H1 (cell line): ENCODE measurements at regions not wholly inside any gene's neighbourhood (a gene's known extent, or its start where the extent isn't known, plus 50 kb on each side); places are given as distances from the start of the nearest gene placed in this dataset.

Experiments
- NANOG ChIP-seq: IDR thresholded peaks from 2 replicates; pipeline ENCODE4 v1.6.1; 2011; ENCODE audit warnings: low read length, low read depth, mild to moderate bottlenecking, inconsistent platforms; ENCODE audit not compliant: insufficient read depth, poor library complexity, severe bottlenecking
- POLR2A ChIP-seq, 2 experiments: IDR thresholded peaks; 1 replicate in 1 of 2; 2 replicates in 1 of 2; pipeline ENCODE4 v1.6.1; 2011; ENCODE audit warnings: low read depth in 2 of 2, low read length in 2 of 2, mild to moderate bottlenecking in 2 of 2; ENCODE audit errors: control extremely low read depth in 1 of 2
- TF ChIP-seq, protein P1 (sequence below), 3 experiments: IDR thresholded peaks; 1 replicate in 2 of 3; 2 replicates in 1 of 3; pipeline versions ENCODE4 v1.5.1 to v1.6.1; 2011; ENCODE audit warnings: low read length in 3 of 3, mild to moderate bottlenecking in 3 of 3, inconsistent platforms in 2 of 3, low read depth in 1 of 3, moderate library complexity in 1 of 3; ENCODE audit not compliant: insufficient read depth in 1 of 3; ENCODE audit errors: control extremely low read depth in 1 of 3

DNA sequence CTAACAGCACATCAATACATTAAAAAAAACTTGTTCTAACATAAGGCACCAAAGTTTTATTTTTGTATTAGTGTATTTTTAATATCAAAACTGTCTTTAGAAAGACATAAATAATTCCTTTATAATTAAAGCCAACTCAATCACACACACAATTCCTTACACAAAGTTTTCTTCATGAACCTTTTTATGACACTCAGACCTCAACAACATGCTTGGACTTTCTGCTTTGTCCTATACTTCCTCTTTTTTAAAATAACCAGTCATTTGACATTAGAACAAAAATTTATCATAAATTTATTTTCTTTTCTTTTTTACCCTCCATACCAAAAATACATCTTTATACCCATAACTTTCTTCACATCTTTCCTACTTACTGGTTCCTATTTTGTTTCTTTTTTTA, 292.0 kb upstream of the ARID1B start:
- TF ChIP-seq, protein P1, sequence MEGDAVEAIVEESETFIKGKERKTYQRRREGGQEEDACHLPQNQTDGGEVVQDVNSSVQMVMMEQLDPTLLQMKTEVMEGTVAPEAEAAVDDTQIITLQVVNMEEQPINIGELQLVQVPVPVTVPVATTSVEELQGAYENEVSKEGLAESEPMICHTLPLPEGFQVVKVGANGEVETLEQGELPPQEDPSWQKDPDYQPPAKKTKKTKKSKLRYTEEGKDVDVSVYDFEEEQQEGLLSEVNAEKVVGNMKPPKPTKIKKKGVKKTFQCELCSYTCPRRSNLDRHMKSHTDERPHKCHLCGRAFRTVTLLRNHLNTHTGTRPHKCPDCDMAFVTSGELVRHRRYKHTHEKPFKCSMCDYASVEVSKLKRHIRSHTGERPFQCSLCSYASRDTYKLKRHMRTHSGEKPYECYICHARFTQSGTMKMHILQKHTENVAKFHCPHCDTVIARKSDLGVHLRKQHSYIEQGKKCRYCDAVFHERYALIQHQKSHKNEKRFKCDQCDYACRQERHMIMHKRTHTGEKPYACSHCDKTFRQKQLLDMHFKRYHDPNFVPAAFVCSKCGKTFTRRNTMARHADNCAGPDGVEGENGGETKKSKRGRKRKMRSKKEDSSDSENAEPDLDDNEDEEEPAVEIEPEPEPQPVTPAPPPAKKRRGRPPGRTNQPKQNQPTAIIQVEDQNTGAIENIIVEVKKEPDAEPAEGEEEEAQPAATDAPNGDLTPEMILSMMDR (IDR thresholded peaks at IDR 0.05; ENCODE audit: control extremely low read depth in 1 of 3, insufficient read depth in 1 of 3, low read depth in 1 of 3, low read length in 3 of 3): no peak
- no peak for TF ChIP-seq POLR2A (IDR thresholded peaks at IDR 0.05; ENCODE audit: control extremely low read depth in 1 of 2, low read depth in 2 of 2, low read length in 2 of 2)
- TF ChIP-seq NANOG: no peak
